ENCODE measurements at regions not wholly inside any gene's neighbourhood (a gene's known extent, or its start where the extent isn't known, plus 50 kb on each side); places are given as distances from the start of the nearest gene placed in this dataset.

- DNase-seq (ENCODE audit: low read depth): no peak
- TF ChIP-seq CTCF (conservative IDR thresholded peaks at IDR 0.05; ENCODE audit: low read depth, low read length): no peak
- no peak overlapping the region for H3K4me3 ChIP-seq (ENCODE audit: low read length)
Measured at GRCh38 chr4:180407275-180407885, 1835.8 kb upstream of the TENM3 start.

- DNase-seq (ENCODE audit: low read depth): no peak
- no peak for TF ChIP-seq CTCF (conservative IDR thresholded peaks at IDR 0.05; ENCODE audit: low read depth, low read length)
- H3K4me3 ChIP-seq (ENCODE audit: low read length): no peak overlapping the region
Measured at GRCh38 chr4:180418819-180419531, 1824.2 kb upstream of the TENM3 start.

GRCh38 chr4:180422989-180423711, 1820.1 kb upstream of the TENM3 start:
- no peak for TF ChIP-seq CTCF (conservative IDR thresholded peaks at IDR 0.05; ENCODE audit: low read depth, low read length)

GRCh38 chr4:180423712-180424057, 1819.5 kb upstream of the TENM3 start:
- DNase-seq (ENCODE audit: low read depth): no peak
- TF ChIP-seq CTCF (conservative IDR thresholded peaks at IDR 0.05; ENCODE audit: low read depth, low read length): no peak
- no peak overlapping the region for H3K4me3 ChIP-seq (ENCODE audit: low read length)

More at GRCh38 chr4:180422989-180423711, 1820.1 kb upstream of the TENM3 start:
- no peak overlapping the region for H3K4me3 ChIP-seq (ENCODE audit: low read length)
- DNase-seq (ENCODE audit: low read depth): no peak

- TF ChIP-seq CTCF (conservative IDR thresholded peaks at IDR 0.05; ENCODE audit: low read depth, low read length): no peak
- no peak overlapping the region for H3K4me3 ChIP-seq (ENCODE audit: low read length)
- no peak for DNase-seq (ENCODE audit: low read depth)
Measured at GRCh38 chr4:180426938-180427337, 1816.3 kb upstream of the TENM3 start.

- TF ChIP-seq CTCF (conservative IDR thresholded peaks at IDR 0.05; ENCODE audit: low read depth, low read length): no peak
- no peak overlapping the region for H3K4me3 ChIP-seq (ENCODE audit: low read length)
- DNase-seq (ENCODE audit: low read depth): no peak
Measured at GRCh38 chr4:180430283-180430682, 1812.9 kb upstream of the TENM3 start.

All from retinal pigment epithelial cell (primary cell).